ENCODE measurements at regions not wholly inside any gene's neighbourhood (a gene's known extent, or its start where the extent isn't known, plus 50 kb on each side); places are given as distances from the start of the nearest gene placed in this dataset.

DNA sequence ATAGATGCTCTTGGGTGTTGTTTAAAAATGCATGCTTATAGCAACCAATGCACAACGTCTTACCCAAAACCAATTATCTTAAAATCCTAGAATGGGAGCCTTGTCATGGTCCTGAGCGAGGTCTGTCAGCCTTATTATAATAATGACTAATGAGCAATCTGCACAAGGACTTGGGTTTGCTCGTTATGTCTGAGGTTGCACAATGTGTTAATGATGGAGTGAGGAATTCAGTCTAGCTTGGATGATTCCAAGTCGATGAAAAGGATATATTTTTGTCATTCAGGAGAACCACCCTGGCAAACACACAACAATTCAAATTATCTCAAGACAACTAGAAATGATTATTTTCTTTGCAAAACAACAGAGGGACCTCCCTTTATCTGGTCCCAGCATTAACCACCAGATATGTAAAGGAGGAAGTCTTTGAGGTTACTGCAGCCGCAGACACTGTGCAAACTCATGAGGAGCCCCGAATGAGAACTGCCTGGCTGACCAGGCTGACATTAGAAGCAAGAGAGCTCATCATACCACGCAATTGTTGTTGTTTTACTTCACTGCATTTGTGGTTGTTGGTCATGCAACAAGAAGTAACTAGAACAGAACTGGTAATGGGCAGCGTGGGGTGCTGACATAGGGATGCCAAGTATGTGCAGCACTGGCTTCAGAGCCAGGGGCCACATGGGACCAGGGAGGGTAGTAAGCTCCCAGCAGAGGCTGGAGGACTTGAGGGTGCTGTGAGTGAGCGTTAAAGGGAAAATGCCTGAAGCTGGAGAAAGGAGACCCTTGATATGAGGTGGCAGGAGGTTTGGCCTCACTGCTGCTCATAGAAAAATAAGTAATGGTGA lies 488.3 kb downstream of the CDH26 start:
- peak in 1 of 5 experiments; percentile 88 for DNase-seq

DNA sequence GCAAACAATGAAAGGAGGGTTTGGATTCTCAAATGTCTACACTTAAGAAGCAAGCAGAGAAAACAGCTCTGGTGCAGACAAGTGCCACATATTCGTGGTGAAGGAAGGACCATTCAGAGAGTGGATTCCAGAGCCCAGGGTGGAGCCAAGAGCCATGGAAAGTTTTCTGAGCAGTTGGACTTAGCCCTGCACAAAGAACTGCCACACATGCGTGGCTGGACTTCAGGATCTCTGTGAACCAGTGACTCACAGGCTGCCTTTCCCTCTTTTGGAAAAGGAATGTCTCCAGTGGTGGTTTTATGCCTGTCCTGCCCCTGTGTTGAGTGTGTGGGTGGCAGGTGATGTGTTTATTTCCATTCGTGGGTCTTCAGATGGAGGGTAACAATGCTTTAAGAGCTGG lies 489.5 kb downstream of the CDH26 start:
- no peak for DNase-seq

DNA sequence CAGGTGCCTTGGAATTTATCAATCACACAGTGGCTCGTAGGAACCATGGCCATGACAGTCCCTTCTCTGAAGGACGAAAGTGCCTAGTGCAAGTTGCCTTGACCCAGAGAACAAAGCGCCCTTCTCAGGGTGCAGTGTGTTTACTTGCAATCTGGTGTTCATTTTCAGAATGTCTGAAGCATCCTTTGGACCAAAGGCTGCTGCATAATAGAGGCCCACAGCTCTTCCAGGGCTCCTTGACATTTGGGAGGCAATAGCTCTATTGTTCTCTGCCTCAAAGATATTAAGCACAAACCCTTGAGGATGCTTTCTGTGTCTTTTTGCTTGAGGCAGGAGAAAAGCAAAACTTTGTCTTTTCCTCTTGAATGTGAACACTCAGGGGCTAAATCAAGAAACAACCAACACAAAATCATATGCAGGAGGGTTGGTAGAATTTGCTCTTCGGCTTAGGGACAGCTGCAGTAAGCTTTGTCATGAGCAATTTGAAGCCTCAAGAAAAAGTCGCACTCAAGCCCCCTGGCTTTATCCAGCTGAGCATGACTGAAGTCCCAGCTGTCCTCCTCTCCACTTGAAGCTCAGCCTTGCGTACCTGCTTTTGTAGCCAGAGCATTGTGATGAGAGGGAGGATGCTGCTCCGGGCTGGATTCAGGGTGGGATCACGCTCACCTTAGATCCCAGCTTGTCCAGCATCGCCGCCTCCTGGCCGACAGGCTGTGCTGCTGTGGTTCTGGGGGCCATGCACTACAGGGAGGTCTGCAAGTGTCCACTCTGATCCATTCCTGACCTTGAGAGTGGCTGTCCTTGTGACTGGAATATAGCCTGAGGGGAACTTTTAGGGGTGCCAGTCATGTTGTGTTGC lies 495.4 kb downstream of the CDH26 start:
- no peak for DNase-seq

DNA sequence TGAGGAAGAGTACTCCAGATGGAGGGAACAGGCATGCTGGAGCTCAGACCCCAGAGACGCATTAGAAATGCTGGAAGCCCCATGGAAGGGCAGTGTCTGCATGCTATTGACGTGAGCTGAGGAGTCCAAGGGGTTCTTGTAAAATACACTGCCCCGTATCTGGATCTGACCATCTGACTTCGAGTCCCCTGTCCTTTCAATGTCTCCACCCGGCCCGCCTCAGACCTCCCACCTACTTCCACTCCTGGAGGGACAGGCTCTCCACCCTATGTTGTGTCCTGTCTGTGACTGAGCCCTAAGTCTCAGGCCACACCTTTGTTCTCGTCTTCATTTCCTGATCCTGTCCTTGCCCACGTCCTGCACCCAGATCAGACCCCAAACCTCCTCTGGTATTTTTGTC lies 496.3 kb downstream of the CDH26 start:
- no peak for DNase-seq

DNA sequence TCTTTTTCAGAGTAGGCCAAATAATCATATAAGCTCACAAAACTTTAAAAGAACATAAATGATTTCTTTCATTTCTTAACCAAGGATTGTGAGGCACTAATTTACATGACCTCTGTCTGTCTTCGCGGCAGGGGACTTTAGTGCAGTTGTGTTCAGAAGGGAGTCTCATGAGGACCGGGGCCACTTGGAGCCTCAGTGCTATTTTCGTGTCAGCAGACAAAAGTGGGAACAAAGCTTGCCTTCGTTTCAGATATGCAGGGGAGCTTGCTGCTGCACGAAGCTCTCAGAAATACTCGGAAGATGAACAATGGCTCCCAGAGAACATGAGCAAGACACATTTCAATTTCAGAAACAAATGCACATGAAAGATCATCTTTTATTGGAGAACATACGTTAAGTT lies 497.0 kb downstream of the CDH26 start:
- no peak for DNase-seq

DNA sequence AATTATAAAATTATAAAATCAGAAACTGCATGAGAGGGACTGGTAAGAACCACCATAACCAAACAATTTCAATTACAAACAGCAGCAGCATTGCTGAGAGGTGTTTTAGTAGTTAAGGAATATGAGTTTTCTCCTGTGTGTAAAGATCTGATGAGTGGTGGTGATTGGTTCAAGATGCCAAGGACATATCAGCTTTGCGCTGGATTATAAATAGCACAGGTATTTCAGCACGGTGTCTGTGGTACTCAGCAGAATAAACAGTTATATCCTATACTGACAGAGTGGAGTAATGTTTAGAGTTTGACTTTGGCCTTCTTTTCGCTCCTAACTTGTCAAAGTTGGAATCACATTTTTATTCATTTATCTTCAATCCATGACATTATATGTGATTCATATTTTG lies 501.0 kb downstream of the CDH26 start:
- DNase-seq: no peak

DNA sequence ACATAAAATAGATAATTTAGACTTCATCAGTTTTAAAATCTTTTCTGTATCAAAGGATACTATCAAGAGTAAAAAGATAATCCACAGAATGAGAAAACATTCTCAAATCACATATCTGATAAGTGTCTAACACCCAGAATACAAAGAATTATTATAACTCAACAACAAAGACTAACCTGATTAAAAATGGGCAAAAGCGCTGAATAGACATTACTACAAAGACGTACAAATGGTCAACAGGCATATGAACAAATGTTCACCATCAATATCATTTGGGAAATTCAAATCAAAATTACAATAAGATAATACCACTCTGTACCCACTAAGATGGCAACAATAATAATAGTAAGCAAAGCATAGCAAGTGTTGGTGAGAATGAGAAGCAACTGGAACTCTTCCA lies 503.8 kb downstream of the CDH26 start:
- DNase-seq: no peak

DNA sequence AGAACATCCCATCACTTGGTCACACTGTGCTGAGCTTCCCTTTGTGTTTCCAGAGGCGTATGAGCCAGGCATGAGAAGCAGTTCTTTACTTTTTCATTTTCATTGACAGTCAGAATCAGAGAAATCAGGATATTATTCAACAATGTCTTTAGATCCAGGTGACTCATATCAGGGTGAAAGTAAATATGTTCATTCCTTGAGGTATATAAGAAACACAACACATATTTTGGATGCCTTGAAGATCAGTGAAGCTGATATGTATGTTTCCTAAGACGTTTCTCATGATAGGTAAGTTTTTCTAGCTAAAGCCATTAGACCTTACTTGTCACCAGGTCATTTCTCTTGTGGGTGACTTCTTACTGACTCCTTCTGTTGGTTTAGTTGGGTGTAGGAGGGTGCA lies 505.6 kb downstream of the CDH26 start:
- DNase-seq: no peak

DNA sequence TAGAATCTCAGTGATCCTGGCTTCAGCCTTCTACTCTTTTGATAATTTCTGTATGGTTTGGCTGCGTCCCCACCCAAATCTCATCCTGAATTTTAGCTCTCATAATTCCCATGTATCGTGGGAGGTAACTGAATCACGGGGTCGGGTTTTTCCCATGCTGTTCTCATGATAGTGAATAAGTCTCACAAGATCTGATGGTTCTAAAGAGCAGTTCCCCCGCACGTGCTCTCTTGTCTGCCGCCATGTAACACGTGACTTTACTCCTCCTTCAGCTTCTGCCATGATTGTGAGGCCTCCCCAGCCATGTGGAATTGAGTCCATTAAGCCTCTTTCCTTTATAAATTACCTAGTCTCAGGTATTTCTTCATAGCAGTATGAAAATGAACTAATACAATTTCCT lies 507.2 kb downstream of the CDH26 start:
- no peak for DNase-seq

DNA sequence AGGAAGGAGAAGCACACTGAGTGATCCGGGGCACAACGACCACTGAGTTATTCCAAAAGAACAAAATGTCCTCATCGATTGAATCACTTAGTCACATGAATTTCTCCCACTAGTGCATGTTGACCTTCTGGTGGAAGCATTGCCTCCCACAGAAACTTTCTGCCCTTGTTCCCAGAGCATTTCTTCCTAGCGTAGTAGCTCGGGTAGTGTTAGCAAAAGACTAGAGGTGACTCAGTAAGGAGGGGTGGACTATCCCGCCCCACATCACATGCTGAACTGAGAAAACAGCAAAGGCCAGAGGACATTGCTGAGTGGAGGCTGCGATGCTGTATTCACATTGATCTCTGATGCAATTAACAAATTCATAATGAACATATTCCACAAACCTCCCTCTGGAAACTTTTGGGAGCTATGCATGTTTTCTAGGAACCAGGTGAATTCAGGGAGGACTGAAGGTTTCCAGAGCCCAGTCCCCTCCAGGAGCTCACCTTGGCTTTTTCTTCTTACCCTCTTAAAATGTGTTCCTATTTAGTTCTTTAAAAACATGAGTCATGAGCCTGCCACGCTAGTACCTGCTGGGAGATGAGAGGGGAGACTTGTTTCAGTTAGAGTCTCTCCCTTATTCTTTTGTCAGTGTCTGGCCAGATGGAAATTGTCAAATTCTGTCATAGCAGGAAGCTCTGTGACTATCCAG lies 507.9 kb downstream of the CDH26 start:
- no peak for DNase-seq

DNA sequence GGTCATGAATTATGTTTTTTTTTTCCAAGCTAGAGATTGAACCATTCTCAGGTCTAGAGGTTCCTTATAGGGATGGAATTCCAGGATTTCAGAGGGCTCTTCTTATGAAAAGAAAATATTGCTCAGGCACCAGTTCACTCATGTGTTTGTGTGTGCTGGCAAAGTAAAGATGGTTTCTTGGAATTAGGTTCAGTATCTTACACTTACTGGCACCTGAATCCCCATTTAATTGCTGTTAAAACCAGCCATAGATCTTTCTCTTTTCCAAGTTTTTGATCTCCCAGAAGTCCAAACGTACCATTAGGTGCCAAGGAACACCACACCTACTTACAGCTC lies 508.4 kb downstream of the CDH26 start:
- DNase-seq: no peak

DNA sequence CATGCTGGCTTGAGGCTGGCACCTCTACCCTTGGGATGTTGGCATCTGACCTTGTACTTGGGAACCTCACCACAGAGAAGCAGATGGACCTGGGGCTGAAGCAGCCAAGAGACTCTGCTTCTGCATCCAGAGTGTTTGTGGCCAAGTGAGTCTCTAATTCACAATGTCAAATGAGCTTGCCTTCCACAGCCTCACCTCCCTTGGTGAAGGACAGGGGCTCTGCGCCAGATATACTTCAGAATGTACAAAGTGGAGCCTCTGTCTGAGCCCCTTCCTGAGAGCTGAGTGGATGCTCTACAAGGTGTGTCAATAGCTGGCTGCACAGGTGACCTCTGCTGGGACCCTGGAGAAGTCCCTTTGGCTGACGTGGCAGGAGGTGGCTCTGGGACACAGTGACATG lies 508.9 kb downstream of the CDH26 start:
- no peak for DNase-seq

DNA sequence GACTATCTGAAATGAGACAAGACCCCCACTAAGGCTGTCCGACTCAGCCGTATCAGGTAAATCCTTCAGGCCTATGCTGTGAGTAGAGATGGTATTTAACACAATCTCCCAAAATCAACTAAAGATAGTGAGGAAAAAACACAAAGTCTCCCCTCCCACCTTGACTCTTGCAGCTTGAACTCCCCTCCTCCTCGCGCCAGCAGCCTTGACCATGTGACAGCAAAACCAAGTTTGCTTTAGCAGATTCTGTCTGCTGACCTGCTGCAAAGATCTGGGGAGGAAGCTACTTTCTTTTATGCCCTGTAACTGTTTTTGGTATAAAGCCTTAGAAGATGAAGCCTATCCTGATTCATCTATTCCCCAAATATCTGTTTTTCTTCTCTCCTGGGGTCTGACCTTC lies 509.5 kb downstream of the CDH26 start:
- DNase-seq: no peak

DNA sequence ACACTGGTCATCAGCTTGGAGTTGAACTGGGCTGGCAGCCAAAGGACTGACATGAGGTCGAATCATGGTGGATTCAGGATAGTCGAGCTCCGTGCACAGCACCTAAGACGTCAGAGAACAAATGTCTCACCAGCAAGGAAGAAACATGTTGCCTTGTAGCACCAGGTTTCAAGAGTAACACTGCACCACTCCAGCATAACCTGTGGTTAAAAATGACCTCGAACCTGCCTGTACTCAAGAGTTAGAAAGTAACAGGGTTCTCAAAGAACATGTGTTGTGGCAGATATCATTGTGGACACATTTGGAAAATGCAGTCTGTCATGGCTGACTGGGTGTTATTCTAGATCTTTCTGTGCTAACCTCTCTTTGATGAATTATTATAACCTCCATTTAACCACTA lies 511.6 kb downstream of the CDH26 start:
- DNase-seq: peak in 1 of 5 experiments; percentile 22

DNA sequence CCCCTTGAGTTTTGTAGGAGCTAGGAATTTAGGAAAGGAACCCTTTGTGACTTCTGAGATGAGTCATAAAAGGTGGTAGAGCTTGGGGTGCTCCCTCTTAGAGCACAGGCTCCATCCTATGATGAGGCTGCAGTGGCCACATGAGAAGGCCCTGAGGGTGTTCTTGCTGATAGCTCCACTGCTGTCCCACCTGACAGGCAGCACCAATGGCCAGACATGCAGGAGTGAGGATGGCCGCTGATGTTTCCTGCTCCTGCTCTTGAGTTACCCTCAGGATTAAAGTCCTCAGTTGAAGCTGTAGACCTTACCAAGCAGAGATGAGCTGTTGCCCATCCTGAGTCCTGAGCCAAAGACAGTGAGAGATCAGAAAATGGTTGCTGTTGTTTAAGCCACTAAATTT lies 512.1 kb downstream of the CDH26 start:
- DNase-seq: no peak

DNA sequence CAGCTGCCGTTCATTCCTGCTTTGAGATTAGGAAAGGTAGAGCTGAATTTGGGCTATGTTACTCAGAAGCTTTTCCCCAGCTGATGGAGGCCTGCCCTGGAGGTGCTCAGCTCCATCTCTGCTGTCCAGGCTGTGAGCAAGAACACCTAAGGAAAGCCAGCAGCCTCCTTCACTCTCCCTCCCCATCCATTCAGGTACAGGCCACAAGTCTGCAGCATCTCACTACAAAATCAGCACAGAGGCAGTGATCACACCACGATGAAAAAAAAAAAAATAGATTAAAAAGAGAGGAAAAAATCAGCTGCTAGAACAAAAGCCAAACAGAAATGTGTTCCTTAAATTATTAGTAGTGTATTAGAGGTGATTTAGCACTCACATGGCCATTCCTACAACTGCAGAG lies 515.0 kb downstream of the CDH26 start:
- no peak for DNase-seq

DNA sequence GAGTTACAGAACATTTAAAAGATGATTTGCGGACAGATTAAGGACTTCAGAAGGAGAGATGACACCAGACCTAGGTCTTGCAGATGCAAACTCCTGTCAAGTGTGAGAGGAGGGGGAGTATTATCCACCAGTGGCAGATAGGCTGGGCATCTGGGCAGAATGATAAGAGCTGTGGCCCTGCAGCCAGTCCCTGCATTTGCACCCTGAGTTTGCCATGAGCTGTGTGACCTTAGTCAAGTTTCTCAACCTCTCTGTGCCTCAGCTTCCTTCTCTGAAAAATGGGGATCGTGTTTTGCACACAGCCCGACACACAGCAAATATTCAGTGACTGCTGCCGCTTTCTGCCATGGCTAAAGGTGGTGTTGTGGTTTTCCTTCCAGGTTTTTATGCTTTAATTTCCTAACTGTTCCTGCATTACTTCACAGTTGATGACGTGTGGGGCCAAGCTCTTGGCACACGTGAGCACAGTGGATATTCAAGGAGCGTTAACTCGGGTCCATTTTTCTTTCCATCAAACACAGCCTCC lies 516.2 kb downstream of the CDH26 start:
- DNase-seq: no peak

DNA sequence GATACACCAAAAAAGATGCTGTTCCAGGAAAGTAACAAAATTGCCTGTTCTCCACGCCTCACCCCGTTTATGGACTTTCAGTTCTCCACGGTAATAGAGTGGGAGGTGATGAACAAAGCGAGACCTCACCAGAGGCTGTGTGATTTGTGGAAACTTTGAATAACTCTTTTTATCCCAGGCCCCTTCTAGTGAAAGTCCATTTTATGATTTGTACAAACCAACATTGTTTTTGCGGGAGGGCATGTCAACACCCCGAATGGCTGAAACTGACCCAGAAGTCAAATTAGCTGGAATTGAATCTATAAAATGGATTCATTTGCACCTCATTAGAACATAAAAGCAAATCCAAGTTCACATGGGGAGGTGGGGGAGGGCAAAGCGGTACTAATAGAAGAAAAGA lies 517.8 kb downstream of the CDH26 start:
- no peak for DNase-seq

DNA sequence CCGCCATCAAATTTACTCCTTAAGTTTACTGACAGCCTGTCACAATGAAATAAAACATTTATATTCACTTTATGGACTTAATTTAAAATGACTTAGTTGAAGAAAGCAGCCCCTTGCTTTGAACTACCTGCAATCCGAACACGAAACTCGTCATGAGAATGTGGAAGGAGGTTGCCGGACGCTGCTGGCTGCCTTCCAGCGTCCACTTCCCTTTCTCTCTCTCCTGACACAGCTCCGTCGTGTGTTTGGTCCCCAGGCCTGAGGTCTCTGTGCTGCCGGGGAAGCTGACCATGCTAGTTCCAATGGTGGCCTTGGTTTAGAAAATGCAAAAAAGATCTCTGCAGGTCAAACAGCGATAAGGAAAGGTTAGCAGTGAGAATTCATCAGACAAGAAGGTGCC lies 519.7 kb downstream of the CDH26 start:
- DNase-seq: no peak

DNA sequence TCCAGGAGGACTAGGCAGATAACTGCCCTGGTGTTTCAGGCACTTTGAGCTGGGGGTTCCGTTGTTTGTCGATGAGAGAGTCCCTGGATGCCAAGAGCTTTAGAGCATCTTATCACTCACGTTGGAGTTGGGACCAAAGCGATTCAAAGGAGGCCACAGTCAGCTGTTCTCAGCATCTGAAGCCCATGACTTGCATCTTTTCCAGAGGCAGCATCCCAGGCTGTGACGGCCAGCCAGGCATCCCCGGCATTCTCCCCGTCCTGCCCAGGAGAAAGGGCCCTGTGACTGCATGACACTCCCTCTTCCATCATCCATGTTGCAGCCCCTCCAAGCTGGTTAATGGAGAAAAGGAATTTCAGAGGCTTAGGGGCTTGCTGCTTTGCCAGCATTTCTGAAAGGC lies 520.3 kb downstream of the CDH26 start:
- DNase-seq: no peak

DNA sequence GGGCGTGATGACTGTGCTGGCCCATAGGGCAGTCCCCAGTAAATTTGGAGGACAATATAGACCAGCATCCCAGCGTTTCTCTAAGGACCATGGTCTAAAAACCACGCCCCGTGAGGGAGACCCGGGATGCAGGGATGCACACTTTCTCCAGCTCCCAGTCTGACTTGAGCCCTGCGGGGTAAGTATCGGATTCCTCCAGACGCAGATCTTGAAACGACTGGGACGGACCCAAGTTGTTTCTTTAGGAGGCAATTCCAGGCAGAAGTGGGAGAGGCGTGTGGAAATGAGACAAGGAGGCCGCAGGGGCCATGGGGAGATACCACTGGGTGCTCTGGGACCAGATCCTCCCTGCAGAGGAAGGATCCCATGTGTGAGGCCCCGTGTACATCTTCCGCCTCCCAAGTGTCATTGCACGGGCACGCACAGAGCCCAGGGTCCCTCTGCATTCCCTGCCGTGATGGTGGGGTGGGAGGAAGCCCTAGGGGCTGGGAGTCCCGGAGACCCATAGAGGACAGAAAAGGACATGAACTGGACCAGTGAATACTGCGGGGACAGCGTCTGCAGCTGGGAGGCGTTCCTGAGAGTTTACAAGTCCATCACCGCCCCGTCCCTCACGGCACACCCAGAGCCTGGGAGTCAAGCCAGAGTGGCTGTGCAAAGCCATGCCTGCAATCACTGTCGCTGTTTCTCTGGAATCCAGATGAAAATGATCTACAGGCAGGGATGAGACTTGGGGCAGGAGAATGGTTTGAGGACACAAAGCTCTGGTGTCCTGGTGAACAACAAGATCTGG lies 522.9 kb downstream of the CDH26 start:
- DNase-seq: no peak

DNA sequence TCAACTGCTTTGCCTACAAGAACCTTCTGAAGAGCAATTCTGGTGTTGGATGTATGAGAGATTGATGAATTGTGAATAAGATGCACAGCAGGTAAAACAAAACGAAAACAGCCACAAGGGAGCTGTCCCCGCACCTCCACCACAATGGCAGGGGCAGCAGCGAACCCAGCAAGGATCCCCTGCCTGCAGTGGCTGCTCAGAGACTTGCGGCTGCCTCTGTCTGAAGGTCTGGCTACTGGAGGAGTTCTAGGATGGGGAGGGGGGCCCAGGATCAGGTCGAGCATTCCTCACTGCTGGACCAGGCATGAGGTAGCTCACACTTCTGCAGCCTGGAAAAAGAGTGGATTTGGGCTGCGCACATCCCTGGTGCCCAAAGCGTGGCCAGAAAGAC lies 523.5 kb downstream of the CDH26 start:
- no peak for DNase-seq

Measured in T-helper 2 cell (primary cell).